ENCODE measurements at regions not wholly inside any gene's neighbourhood (a gene's known extent, or its start where the extent isn't known, plus 50 kb on each side); places are given as distances from the start of the nearest gene placed in this dataset.

- TF ChIP-seq CTCF (IDR thresholded peaks at IDR 0.05): no peak
- no peak for TF ChIP-seq ZFX (IDR thresholded peaks at IDR 0.05; ENCODE audit: borderline replicate concordance)
- H3K27ac ChIP-seq: no peak overlapping the region
Measured at GRCh38 chr2:153057743-153058142, 339.3 kb downstream of the ARL6IP6 start.

- no peak for TF ChIP-seq ZFX (IDR thresholded peaks at IDR 0.05; ENCODE audit: borderline replicate concordance)
- TF ChIP-seq CTCF (IDR thresholded peaks at IDR 0.05): no peak
- H3K27ac ChIP-seq: no peak overlapping the region
Measured at GRCh38 chr2:153055182-153055581, 336.8 kb downstream of the ARL6IP6 start.

- no peak for TF ChIP-seq CTCF (IDR thresholded peaks at IDR 0.05)
- TF ChIP-seq ZFX (IDR thresholded peaks at IDR 0.05; ENCODE audit: borderline replicate concordance): no peak
Measured at GRCh38 chr2:153052807-153053559, 334.6 kb downstream of the ARL6IP6 start.

GRCh38 chr2:153047220-153047619, 328.8 kb downstream of the ARL6IP6 start:
- no peak overlapping the region for H3K27ac ChIP-seq
- TF ChIP-seq ZFX (IDR thresholded peaks at IDR 0.05; ENCODE audit: borderline replicate concordance): no peak
- TF ChIP-seq CTCF (IDR thresholded peaks at IDR 0.05): no peak

More at GRCh38 chr2:153052807-153053559, 334.6 kb downstream of the ARL6IP6 start:
- H3K27ac ChIP-seq: no peak overlapping the region

- H3K27ac ChIP-seq: no peak overlapping the region
- TF ChIP-seq CTCF (IDR thresholded peaks at IDR 0.05) (no peak), ZFX (IDR thresholded peaks at IDR 0.05; ENCODE audit: borderline replicate concordance) (no peak)
Measured at GRCh38 chr2:153043385-153043784, 325.0 kb downstream of the ARL6IP6 start.

GRCh38 chr2:153028626-153029025, 310.2 kb downstream of the ARL6IP6 start:
- H3K27ac ChIP-seq: no peak overlapping the region
- TF ChIP-seq ZFX (IDR thresholded peaks at IDR 0.05; ENCODE audit: borderline replicate concordance) (no peak), CTCF (IDR thresholded peaks at IDR 0.05) (no peak)

GRCh38 chr2:153027533-153027932, 309.1 kb downstream of the ARL6IP6 start:
- no peak overlapping the region for H3K27ac ChIP-seq
- TF ChIP-seq ZFX (IDR thresholded peaks at IDR 0.05; ENCODE audit: borderline replicate concordance): no peak
- TF ChIP-seq CTCF (IDR thresholded peaks at IDR 0.05): no peak

Measured in 22Rv1 (cell line).